GM21529 (cell line): ENCODE measurements at regions not wholly inside any gene's neighbourhood (a gene's known extent, or its start where the extent isn't known, plus 50 kb on each side); places are given as distances from the start of the nearest gene placed in this dataset.
"Not testable (repeated sequence)": the region's sequence is repeated elsewhere in the genome, so short reads cannot be mapped to it uniquely, and the experiment has no call there.

Experiments
- ATAC-seq: cut with Tn5 transposase; IDR thresholded peaks from one replicate; pipeline ENCODE4 v1.9.1; 2021; ENCODE audit not compliant: unreplicated experiment

DNA sequence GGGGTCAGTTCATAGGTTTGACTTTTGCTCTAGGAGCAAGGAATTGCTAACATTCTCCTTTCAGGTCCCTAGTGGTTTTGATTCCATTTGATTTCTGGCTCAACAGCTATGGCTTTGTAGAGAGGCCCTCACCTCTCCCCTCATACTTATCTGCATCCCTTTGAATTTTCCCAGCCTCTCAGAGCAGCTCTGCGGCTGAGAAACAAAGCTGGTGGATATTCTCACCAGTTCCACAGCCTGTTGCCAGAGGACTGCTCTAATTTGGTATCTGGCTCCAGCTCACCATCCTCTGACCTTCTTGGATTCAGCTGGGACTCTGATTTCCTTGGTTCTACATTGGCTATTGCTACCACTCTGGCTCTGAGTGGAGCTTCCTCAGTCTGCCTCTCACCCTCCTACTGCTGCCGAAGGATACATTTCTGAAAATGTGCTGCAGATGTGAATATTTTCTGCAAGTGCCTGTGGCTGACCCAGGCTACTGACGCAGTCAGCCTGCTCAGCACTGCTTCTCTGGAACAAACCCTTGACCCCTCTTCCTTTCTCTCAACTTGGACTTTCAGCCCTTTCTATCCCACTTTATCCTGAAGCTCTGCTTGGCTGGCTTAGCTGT, 110.9 kb upstream of the ENPEP start:
- ATAC-seq = no peak

- ATAC-seq = no peak
Observed at GRCh38 chr4:110361921-110362320, 114.0 kb upstream of the ENPEP start.

DNA sequence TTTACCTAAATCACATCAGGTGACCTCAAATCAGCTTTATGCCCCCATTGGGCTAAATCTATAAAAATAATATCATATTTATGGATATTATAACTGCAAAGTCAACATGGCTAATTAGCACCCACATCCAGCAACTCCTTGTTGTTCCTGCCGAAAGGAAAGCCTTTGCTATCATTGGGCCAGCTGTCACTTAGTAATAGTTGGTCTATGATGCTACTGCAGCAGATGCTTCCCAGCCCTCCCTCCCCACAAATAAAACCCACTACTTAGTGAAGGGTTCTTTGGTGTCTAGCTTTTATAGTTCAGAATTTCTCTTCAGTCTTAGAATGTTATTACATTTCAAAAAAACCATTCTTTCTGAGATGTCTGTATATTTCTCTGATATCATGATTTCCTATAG, 116.9 kb upstream of the ENPEP start:
- no peak for ATAC-seq

- ATAC-seq = no peak
Observed at GRCh38 chr4:110357521-110357920, 118.4 kb upstream of the ENPEP start.

DNA sequence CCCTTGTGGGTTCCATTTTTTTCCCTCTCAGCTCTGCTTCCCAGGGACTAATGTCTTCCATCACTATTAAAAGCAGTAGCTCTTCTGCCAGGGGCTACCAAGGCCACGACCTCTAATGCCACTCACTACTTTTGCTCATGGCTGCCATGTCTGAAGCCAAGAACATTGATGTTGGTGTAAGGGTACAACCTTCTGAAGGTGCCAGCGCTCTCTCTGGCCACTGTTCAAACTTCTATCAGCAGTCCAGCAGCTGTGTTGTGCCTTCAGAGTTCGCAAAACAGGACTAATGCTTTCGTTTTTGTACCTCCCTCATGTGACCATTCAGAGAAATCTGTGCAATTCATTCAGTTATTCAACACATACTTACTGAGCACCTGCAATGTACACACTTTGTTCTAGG, 121.5 kb upstream of the ENPEP start:
- no peak for ATAC-seq

DNA sequence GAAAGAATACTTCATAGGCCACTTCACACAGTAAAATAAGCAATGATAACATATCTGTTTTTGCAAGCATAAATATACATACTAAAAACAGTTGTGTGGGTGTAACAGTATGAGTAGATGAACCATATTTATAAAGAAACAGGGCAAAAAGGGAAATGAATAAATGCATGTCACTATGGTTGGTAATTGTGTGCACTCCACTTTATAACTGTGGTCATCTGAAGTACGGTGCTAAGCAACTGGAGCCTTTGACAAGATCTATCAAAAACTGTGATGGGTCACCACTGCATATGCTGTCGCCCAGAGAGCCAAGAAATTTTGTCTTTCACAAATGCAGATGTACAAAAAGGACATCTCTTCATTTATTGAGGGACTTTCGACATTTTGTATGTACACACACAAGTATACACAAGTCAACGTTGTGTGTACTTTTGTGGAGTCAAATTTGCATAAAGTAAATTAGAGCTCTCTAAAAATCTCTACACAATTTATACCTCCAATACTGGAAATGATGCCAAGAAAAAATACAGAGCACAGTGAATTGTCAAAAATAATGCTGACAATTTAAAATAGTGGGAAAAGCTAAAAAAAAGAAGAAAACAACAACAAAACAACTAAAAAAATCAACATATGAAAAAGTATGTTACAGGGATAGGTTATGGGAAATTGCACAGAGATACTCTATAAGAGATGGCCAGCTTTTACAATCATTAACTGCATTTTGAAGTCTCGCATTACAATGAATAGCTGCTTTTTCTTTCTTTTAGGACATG, 123.1 kb upstream of the ENPEP start:
- ATAC-seq = no peak

GRCh38 chr4:110348711-110349383, 127.1 kb upstream of the ENPEP start:
- no peak for ATAC-seq

DNA sequence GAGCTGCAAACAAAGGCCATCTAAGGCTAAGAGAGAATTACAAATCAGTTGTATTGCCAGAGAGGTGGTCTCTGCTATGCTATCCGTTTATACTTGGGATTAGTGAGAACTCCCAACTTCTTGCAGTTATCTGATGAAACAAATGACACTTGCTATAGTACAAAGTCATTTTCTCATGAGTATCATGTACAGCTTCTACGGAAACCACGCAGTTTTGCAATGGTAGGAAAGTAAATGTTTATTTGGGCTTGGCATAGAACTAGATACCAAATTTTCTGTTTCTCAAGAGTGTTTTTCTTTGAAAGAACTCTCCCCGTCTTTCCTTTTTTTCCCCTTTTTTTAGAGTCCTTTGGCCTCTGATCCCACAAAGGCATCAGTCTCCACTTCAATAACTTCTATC, 128.2 kb upstream of the ENPEP start:
- ATAC-seq = no peak

GRCh38 chr4:110344165-110344564, 131.8 kb upstream of the ENPEP start:
- no peak for ATAC-seq

DNA sequence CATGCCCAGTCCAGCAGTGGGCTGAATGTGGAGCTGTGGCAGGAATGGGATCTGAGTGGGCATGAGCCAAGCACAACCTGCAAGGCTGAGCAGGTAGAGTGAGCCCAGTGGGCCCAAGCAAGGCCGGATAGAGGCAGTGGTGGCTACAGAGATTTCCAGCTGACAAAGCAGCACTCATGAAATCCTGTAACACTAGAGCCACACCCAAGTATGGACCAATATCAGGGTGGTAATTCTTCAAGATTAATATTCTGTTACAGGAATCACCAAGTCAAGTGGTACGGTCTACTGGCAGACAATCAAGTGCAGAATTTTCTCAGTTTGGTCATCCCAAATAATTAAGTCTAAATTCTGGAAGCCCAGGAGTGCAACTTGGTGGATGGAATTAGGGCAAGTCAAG, 132.4 kb upstream of the ENPEP start:
- ATAC-seq = no peak

- not testable (repeated sequence) for ATAC-seq
Observed at GRCh38 chr4:110341118-110341517, 134.8 kb upstream of the ENPEP start.

DNA sequence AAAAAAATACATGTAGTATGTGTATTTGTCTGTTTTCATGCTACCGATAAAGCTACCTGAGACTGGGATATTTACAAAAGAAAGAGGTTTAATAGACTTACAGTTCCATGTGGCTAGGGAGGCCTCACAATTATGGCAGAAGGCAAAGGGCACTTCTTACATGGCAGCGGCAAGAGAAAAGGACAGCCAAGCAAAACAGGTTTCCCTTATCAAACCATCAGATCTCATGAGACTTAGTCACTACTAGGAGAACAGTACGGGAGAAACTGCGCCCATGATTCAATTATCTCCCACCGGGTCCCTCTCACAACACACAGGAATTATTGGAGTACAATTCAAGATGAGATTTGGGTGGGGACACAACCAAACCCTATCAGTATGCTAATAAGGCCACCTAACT, 137.0 kb upstream of the ELOVL6 start:
- no peak for ATAC-seq

DNA sequence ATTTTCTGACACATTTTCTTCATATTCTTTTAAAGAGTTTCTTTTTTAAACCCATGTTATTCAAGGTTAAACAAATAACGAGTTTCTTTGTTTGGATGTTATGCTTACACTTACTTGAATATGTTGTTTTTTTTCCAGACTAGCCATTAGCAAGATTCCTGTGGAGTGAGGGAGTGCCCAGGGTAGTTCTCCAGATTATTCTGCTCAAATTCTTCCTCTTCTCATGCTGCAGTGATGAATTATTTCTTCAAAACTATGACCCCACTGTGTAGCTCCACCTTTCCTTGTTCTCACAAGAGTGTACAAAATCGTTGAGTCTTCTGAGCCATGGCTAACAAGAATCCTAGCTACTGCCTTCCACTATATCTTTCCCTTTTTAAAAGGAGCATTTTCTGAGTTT, 134.1 kb upstream of the ELOVL6 start:
- ATAC-seq = no peak

DNA sequence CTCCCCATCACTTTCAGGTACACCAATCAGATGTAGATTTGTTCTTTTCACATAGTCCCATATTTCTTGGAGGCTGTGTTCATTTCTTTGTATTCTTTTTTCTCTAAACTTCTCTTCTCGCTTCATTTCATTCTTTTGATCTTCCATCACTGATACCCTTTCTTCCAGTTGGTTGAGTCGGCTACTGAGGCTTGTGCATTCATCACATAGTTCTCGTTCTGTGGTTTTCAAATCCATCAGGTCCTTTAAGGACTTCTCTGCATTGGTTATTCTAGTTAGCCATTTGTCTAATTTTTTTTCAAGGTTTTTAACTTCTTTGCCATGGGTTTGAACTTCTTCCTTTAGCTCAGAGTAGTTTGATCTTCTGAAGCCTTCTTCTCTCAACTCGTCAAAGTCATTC, 128.0 kb upstream of the ELOVL6 start:
- ATAC-seq = not testable (repeated sequence)

DNA sequence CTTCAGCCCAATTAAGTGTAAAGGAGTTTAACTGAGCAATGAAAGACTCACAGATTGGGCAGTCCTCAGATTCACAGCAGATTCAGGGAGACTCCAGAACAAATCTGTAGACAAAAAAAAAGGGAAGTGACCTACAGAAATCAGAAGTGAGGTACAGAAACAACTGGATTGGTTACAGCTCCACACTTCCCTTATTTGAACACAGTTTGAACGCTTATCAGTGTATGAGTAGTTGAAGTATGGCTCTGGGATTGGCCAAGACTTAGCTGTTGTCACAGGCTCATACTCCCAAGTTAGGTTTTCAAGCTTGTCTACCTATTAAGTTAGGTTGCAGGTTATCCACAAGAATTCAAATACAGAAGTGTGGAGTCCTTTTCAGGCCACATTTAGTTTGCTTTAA, 112.4 kb upstream of the ELOVL6 start:
- peak; percentile 71 for ATAC-seq

DNA sequence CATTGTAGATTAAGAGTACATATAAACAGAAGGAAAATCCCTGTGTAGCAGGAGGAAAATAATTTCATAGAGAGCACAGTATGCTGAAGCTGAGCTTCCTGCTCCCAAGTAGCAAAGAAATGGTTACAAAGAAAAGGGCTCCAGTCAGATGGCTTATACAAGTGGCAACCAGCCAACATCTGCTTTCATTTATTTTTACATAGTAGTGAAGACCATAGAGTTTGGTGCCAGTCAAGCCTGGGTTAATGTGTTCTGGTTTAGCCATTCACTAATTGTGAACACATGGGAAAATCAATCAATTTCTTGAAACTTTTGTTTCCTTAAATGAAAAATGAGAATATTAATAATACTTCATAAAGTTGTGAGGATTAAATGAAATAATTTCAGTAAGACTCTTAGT, 111.3 kb upstream of the ELOVL6 start:
- ATAC-seq = no peak

DNA sequence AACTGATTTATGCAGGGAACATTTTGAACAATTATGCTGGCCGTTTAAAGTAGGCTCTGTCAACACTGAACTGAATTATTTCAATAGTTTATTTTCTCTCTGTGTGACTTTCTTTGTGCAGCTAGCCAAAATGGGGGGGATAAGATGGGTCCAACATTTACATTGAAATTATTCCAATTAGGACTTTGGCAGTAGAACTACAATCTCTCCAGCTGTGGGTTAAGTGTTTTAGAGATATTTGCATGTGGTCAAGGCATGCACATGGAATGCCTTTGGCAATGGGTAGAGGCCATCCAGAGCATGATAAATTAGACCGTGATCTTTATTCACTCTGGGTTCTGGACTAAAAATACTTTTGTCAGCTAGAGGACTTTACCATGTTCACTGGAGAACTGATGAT, 107.9 kb upstream of the ELOVL6 start:
- no peak for ATAC-seq

DNA sequence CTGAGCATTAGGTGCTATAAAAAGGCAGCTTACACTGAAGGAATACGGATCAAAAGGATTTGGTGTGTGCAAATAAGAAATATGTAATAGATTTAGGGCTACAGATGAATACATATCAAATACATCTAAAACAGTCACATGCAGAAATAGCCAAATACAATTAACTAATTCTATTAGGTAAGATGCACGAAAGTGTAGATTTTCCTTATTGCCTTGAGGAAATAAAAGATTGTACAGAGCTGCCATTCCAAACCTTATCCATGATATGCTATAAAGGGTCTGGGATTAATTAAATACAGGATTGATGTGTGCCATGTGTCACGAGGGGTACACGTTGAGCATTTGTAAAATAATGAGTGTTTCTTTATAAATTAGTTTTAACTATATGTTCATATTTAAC, 107.0 kb upstream of the ELOVL6 start:
- no peak for ATAC-seq

GRCh38 chr4:110296892-110297291, 98.5 kb upstream of the ELOVL6 start:
- ATAC-seq = peak; percentile 91

- no peak for ATAC-seq
Observed at GRCh38 chr4:110294165-110294564, 95.8 kb upstream of the ELOVL6 start.

DNA sequence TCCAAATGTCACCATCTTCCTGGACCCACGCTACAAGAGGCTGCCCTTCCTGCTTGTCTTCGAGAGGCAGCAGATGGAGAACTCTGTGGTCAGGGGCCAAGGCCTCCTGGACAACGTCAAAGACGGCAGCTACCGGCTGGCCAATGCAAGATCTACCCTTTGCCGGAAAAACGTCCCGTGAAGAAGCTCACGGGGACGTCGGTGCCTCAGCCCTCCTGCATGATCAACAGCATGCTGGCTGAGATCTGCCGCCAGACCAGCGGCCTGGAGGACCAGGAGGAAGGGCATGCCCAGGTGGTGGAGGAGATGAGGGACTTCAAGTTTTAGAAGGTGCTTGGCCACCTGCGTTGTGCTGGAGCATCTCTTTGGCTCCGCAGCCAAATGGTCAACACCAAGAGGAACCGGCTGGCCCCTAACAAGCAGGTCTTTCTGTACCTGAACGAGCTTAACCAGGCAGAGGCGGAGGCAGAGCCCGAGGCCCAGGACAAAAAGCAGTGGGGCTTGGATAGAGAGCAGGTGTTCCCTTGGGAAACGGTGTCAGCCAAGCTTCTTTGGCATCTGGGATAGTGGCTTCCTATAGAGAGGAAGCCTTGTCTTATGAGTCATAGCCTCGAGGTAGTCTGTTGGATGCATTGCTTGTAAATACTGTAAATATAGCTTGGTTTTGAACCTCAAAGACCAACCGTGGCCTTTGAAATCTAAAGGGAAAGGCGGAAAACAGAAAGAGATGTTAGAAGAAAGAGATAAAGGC, 94.8 kb upstream of the ELOVL6 start:
- no peak for ATAC-seq

GRCh38 chr4:110290511-110290910, 92.1 kb upstream of the ELOVL6 start:
- no peak for ATAC-seq
